HuH-7 (cell line): ENCODE measurements at regions not wholly inside any gene's neighbourhood (a gene's known extent, or its start where the extent isn't known, plus 50 kb on each side); places are given as distances from the start of the nearest gene placed in this dataset.
"Not testable (repeated sequence)": the region's sequence is repeated elsewhere in the genome, so short reads cannot be mapped to it uniquely, and the experiment has no call there.

Experiments used
- DNase-seq: peaks from one replicate; pipeline ENCODE4 v3.0.0; 2011; ENCODE audit warnings: low spot score

DNA sequence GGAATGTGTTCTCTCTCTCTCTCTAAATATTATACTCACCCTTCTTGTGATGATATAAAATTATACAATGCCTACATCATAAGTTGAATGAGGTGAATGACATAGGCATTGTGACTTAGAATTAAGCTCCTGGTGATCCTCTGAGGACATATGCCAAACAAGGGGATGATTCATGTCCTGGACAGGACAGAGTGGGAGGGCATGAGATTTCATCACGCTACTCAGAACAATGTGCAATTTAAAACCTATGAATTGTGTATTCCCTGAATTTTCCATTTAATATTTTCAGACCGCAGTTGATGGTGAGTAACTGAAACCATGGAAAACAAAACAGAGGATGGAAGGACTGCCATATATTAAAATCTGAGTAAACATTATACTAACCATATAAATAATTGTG is 782.2 kb upstream of the NUDT12 start:
- DNase-seq, result no peak

DNA sequence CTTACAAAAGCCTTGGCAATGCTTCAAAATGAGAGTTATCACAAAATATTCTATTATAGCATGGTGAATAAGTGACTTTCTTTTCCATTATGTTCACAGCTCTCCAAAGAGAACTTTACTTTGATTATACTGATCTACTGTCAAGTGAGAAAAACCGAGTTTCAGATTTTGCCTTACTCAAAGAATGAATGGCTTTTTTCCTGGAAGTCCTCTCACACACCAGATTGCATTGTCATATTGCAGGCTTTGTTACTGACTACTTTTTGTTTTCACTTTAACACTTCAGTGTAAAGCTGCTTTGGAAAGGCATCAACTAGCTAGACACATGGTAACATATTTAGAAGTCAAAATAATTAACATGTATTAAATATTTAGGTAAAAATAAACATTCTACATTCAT is 765.2 kb upstream of the NUDT12 start:
- no peak for DNase-seq

DNA sequence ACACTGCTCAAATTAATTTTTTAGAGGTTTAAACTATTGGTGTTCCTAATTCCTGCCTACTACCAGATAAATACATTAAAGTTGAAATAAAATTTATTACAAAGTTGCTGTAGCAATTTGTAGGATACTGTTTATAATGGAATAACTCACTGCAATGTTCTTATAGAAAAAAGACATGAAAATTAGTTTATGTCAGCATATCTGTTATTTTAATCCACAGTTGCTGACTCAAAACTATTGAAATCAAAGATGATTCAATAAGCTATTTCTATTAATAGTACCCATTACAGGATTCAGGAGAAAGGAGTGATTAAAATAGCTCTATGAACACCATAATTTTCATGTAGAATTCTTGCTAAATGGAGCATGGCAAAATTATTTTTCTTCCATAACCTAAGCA is 764.4 kb upstream of the NUDT12 start:
- no peak for DNase-seq

DNA sequence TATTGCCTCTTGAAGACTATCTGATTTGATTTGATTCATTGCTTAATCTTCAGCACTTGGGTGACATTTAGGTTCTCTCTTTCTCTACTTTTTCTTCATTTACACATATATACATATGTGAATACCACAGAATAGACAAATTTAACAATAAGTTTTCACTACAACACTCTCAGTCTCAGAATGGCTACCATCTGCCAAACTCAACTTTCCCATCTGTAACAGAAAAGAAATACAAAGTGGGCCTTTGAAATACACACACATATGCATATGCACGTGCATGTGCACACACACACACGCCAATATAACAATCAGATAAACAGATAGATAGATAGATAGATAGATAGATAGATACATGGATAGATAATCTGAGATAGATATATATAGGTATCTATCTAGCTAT is 762.8 kb upstream of the NUDT12 start:
- DNase-seq, result no peak

DNA sequence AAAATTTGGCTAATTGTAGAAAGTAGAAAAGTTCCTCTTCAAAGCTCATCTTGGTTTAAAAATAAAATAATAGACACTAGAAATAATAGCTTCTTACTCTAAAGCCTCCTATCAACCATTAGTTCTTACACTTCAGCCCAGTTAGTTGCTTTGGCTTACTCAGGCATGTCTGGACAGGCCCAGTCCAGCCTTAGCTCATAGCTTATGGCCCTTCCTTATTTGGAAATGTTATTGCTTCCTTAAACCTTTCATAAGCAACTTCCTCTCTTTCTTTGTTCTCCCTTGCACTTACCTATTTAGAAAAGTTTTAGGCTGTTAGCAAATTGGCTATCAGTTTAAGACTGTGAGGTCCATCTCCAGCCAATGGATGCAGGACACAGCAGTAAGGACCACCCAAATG is 754.1 kb upstream of the NUDT12 start:
- not testable (repeated sequence) for DNase-seq

DNA sequence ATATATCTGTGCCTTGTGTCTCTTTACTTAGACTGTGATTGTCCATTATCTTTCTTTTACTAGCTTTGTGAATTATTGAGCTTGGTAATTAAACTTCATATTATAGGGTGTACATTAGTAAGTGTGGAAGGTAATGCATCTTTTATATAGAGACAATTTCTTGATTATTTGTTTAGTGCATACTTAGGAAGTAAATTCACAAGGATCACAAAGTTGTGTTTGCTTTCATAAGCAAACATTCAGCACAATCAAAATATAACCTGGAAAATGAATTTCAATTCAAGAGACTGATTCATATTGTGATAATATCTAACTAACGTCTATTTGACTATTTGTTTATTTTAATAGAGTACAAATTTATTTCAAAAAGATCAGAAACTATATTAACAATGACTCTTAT is 749.9 kb upstream of the NUDT12 start:
- no peak for DNase-seq

DNA sequence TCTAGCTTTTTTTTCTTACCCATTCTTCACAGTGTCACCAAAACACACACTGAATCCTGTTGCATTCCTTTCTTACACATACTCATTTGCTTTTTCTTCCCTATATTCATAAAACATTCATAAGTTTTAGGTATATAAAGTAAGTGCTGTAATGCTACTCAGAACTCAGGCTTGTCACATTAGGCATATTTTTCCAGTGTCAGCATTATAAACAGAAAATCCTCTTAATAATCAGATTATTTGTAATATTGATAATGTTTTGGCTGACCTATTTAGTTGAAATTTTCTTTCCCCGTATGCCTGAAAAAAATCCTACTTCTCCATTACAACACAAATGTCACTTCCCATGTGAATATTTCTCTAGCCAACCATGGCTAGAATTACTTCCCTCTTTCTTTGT is 743.0 kb upstream of the NUDT12 start:
- DNase-seq, result no peak

DNA sequence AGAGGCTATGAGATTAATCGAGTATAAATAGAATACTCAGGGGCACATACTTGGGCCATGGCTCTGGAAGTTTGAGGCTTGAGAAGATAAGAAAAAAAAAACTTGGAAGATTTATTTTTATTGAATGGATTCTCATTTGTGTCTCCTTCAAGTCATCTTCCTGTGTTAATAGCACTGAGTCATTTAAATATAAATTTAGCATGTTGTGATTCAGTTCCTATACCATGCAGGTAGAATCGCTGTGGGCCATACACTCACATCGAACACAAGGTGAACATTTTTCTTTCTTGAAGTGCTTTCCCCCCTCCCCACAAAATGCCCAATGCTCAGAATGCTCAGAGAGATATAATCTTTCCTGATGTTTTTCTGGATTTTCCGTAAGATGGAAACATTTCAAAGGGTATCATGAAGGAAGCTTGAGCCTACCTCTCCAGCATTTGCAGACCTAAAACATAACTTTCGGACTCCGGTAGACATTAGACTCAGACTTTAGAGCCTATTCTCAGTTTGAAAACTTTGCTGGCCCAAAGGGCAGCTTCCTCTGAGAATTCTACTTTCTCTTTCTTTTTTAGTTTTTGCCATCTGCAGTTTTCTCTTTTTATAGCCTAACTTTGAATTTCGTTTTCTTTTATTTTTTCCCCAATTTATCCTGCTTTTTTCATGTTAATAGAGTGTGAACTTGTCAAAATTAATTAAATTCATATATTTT is 737.6 kb upstream of the NUDT12 start:
- no peak for DNase-seq

DNA sequence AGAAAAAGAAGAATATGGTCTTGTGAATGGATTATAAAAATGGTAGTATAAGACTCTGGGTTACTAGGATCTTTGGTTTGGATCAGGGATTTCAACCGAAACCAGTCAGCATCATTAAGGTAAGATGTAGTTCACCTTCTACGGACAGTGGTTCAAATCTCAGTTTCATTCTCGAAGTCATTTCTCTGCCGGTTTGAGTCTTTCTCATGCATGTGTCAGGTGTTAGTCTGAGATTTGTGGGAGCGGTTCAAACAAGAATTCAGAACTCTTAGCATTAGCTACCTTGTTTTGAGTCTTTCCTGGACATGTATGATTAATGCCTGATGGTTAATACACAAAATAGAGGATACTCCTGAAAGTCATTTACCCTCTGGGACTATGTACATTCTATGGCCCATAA is 735.9 kb upstream of the NUDT12 start:
- DNase-seq, result no peak

DNA sequence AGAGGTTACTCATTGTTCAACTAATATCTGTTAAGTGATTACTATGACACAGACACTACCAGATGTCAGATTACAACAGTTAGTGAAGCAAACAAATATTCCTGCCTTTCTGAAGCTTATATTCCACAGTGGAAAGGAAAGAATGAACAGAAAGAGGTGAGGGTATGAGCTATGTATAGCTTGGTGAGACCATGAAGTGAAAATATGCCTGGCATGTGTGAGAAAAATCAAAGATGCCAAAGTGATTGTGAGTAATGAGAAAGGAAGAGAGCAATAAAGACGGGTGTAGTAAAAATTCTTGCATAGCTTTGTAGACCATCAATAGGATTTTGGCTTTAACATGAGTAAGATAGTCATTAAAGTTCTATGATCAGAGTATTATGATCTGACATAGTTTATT is 734.5 kb upstream of the NUDT12 start:
- no peak for DNase-seq

DNA sequence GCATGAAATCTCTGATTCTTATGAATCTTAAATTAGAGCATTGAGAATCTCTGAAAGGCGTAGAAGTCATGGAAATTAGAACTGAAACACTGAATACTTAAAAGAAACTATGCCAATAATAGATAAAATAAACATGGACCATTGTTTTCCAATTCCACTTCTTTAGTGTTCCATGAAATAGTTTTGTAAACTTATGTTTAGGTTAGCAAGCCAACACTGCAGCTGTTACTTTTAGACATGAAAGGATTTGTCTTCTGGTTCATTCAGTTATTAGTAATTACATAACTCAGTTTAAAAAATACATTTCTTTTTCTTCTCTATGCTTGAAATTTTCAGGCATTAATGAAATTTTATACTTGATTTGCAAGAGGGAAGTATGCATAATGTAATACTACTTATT is 733.4 kb upstream of the NUDT12 start:
- DNase-seq, result no peak

DNA sequence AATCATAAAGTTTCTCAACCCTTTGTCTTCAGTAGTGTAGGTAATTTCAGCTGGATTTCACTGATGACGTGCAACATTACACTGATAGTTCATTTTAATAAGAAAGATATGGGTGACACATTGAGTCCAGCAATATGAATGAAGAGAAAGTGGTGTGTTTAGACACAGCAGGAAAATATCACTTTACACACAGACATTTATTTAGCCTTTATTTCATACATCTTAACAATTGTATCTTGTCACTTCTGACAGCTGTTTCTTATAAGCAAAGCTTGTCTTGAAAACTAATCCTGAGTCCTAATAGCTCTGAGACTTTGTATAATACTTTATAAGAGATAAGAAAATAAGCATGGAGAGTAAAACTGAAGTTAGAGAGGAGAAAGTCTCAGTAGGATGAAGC is 720.5 kb upstream of the NUDT12 start:
- DNase-seq, result no peak

DNA sequence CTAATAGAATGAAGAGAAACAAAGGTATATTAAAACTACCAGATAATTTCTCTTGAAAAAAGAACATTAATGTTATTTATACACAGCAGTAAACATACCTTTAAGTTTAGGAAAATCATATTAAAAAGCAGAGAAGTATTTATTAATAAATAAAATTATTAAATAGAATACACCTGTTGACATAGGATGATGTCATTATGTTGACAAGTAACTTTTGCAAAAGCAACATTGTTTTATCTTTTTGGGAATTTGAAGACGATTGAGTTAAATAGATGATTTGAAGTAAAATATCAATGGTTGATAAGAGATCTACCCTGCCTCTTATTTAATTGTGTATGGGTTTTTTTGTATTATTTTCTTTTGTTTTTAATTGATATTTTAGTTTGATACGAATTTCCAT is 711.1 kb upstream of the NUDT12 start:
- no peak for DNase-seq

DNA sequence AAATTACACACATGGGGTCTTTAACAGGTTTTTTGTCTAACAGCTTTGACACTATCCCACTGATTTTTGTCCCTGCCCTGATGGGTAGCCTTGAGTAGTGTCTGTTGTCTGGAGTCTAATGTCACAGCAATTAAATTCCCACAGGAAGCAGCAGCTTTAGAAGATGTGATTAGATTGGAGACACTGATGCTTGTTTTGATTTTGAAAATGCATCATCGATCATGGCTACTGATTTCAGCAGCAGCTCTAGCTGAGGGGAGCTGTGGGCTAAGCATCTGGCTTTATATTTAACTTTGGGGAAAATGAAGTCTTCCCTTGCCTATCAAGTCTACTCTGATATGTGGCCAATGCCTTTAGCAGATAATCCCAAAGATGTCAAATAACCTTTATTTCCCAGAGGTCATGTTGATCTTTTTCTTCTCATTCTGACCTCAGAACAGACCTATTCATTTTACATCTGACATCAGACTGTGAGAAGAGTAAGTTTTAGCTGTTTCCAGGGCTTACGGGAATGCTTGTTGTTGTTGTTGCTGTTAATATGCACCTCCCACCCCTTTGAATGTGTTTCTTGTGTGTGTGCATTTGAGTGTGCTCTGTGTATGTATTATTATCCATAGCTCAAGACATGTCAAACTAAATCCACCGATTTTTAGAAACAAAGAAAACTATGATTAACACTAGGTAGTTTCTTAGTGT is 704.9 kb upstream of the NUDT12 start:
- DNase-seq, result no peak

DNA sequence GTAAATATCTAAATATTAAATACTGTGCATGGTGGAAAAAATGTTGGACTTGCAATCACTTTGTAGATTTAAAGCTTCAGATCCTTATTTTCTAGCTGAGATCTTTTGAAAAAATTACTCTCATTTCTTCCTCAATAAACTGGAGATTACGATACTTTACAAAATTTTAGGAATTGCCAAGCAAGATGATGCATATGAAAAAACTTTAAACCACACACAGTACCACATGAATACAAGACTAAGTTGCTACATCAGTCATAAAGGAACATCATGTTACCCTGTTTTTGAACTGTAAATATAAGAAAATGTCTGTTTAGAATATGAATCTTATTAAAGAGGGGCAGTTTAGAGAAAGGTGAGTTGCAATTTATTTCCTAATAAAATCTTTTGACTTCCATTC is 703.6 kb upstream of the NUDT12 start:
- DNase-seq, result no peak

DNA sequence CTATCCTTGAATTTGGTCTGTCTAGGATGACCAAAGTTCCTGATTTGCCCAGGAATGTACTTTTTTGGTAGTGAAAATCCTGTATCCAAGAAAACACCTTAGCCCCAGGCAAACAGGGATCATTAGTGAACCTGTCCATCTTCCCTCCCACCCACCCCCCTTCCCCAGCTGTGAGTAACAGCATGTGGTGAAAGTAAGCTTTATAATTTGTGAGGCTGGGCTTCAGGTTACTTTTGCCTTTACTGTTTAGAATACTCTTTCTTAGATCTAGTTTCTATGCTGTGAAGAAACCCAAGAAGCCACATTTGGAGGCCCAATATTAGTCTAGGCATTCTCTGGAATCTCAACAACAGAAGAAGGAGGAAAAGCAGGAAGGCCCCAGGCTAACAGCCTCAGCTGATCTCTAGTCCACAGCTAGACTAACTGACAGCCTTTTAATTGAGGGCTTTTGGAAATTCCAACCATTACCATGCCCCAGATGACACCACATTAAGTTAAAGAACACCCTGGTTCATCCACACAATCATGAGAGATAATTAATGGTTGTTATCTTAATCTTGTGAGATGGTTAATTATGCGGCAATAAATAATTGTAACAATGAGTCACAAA is 703.0 kb upstream of the NUDT12 start:
- DNase-seq, result no peak

DNA sequence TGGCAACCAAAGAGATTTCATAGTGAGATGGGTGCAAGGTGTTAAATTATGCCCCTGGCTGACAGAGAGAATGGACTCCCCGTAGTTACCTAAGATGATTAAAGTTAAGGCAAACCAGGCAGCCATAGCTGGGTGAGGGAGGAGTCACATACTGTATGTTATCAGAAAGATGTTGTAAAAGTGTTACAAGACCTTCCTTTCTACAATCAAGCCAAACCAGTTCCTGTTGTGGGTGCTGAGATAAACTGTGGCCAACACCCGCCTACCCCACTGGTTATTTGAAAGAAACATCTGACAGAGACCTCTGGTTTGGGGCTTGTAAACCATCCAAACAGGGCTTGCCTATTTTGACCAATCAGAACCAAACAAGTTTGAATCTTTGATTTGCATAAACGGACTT is 684.7 kb upstream of the NUDT12 start:
- DNase-seq, result no peak

DNA sequence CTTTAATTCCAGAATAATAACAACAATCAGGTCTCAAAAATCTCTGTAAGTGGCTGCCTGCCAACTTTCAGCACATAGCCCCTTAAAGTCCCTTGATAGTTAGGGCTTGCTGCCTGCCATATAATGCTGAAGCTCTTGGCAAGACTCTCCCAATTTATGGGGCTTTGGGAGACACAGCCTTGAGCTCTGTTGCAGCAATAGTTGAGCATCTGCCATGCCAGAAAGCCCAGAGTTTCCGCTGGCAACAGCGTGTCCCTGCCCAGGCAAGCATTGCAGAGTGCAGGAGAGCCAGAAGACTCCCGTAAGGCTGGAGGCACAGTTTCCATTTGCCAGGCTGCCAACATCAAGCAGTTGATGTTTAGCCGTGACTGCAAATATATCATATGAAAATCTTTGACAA is 678.5 kb upstream of the NUDT12 start:
- no peak for DNase-seq

DNA sequence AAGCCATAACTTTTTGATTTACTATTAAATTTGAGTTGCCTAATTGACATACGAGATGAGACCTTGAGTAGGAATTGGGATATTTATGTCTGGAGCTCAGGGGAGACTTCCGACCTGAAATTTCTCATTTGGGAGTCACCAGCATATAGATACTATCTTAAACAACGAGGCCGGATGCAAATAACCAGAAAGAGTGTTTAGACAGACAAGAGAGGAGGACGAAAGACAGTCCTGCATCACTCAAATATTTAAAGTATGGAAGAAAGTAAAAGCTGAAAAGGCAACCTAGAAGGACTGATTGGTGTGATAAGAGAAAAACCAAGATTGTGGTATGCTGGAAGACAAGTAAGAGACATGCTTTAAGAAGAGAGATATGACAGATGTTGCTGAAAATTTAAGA is 675.0 kb upstream of the NUDT12 start:
- no peak for DNase-seq

DNA sequence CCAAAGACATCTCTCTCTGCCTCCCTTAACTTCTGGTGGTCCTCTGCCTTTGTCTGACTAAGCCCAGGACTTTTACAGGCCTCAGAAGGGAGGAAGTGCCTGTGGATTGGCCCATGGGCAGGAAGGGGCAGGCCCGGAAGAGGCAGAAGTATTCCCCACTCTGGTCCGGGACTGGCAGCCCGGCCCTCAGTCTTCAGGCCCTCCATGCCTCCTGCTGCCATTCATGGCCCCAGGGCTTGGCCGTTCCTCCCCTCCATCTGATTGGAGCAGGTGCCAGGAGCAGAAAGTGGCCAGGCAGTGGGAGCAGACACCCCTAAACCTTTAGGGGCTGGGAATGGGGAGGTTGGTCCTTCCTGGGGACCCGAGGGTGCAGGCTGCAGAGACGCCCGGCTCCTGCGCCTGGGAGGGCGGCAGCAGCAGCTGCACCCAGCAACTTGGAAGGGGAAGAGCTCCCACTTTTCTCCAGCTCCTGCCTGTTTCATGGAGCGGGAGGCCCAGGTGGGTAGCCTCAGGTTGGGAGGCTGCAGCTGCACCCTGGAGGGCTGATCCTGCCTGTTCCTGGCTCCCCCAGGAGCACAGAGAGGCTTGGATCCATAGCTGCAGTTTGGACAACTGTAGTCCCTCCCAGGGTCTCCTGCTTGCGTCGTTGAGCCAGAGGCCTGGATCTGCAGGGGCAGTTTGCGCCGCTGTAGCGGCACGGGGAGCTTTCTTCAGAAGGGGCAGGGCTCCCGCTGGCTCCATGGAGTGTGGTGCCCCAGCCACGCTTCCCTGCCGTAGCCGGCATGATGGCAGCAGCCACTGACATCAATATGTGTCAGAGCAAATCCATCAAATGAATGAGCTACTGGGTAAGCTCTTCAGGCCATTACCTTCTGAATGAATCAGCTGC is 661.5 kb upstream of the NUDT12 start:
- no peak for DNase-seq

DNA sequence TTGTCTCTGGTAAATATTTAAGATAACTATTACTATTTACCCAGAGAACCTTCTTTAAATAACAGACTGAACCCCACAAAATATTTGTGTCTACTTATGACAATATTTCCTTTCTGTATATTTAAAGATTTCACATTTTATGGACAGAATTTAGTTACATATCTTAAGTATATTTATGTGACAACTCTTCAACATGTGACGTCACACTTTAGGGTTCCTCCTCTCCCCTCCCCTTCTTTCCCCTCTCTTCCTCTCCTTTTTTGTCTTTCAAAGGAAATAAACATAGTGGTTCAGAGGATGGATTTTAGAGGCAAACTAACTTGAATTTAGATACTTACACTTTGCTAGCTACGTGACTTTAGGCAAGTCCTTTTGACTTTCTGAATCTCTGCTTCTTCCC is 655.6 kb upstream of the NUDT12 start:
- DNase-seq, result no peak

DNA sequence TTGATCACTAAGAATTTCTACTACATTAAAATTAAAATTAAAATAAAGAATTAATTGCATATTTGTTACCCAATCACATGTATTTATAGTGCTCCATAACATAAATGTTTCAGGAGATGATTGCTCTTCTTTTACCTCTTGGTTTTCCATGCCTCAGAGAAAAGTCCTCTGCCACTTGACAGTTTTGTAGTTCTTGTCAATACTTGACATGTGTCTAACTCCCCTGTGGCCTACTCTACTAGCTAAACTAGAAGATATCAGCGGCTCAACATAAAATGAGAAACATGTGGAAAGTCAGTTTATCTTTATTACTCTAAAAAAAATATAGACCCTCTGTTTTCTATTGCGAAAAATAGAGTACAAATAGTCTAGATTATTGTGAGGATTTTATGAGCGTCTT is 650.6 kb upstream of the NUDT12 start:
- no peak for DNase-seq

DNA sequence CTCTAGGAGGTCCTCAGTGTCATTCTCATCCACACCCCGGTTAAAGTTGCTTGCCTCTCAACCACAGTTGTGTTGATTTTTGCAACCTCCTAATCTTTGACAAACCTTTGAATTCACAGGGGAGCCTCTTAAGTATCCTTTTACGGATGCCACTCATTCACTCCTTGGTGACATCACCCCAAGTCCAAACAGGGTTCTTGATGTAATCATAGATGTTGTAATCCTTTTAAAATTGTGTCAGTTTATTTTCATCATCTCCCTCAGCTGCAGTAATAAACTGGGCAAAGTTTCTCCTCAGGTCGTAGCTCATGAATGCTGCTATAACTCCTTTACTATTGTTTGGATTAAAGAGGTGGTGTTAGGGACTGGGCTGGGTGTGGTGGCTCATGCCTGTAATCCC is 637.2 kb upstream of the NUDT12 start:
- DNase-seq, result no peak
